Stimulated activated naive CD8-positive, alpha-beta T cell treated with anti-CD3 and anti-CD28 coated beads, Interleukin-15, Interleukin-2, amounts not matched to agents 100 U/mL and 50 U/mL, for 24 hours (primary cell): ENCODE measurements at regions not wholly inside any gene's neighbourhood (a gene's known extent, or its start where the extent isn't known, plus 50 kb on each side); places are given as distances from the start of the nearest gene placed in this dataset.
"Not testable (repeated sequence)": the region's sequence is repeated elsewhere in the genome, so short reads cannot be mapped to it uniquely, and the experiment has no call there.

Experiments
- ATAC-seq: fragments of 150-1000 bp; cut with Tn5 transposase; one replicate; pipeline ENCODE4 v1.10.0; 2021
- DNase-seq: peaks from one replicate; pipeline ENCODE4 v3.0.0; 2021

GRCh38 chr5:148880197-148880596 lies 53.8 kb downstream of the ADRB2 start:
- DNase-seq (no peak), ATAC-seq (no peak)

GRCh38 chr5:148880696-148881095 lies 54.3 kb downstream of the ADRB2 start:
- DNase-seq (no peak), ATAC-seq (no peak)

- DNase-seq: no peak
- no peak for ATAC-seq
Observed at GRCh38 chr5:148882332-148882731, 55.9 kb downstream of the ADRB2 start.

- no peak for ATAC-seq
Observed at GRCh38 chr5:148884339-148885020, 58.1 kb downstream of the ADRB2 start.

GRCh38 chr5:148887123-148887881 lies 60.9 kb downstream of the ADRB2 start:
- ATAC-seq: peak; percentile 77
- no peak for DNase-seq

More at GRCh38 chr5:148884339-148885020, 58.1 kb downstream of the ADRB2 start:
- no peak for DNase-seq

GRCh38 chr5:148889936-148890335 lies 63.5 kb downstream of the ADRB2 start:
- DNase-seq: not testable (repeated sequence)

GRCh38 chr5:148895441-148895840 lies 69.0 kb downstream of the ADRB2 start:
- ATAC-seq, DNase-seq: not testable (repeated sequence)

More at GRCh38 chr5:148889936-148890335, 63.5 kb downstream of the ADRB2 start:
- not testable (repeated sequence) for ATAC-seq

- no peak for ATAC-seq
- no peak for DNase-seq
Observed at GRCh38 chr5:148897842-148898241, 71.4 kb downstream of the ADRB2 start.

- ATAC-seq: no peak
- no peak for DNase-seq
Observed at GRCh38 chr5:148898413-148899075, 72.1 kb downstream of the ADRB2 start.

- DNase-seq (no peak), ATAC-seq (no peak)
Observed at GRCh38 chr5:148899993-148900392, 73.6 kb downstream of the ADRB2 start.

GRCh38 chr5:148902478-148902877 lies 76.1 kb downstream of the ADRB2 start:
- ATAC-seq: no peak
- DNase-seq: no peak

GRCh38 chr5:148903587-148903986 lies 77.2 kb downstream of the ADRB2 start:
- DNase-seq: no peak

GRCh38 chr5:148904440-148904839 lies 78.0 kb downstream of the ADRB2 start:
- ATAC-seq: no peak
- no peak for DNase-seq

More at GRCh38 chr5:148903587-148903986, 77.2 kb downstream of the ADRB2 start:
- ATAC-seq: no peak

GRCh38 chr5:148905541-148905940 lies 79.1 kb downstream of the ADRB2 start:
- ATAC-seq (no peak), DNase-seq (no peak)

GRCh38 chr5:148906968-148907367 lies 80.6 kb downstream of the ADRB2 start:
- ATAC-seq: no peak
- DNase-seq: no peak

GRCh38 chr5:148909040-148909439 lies 82.6 kb downstream of the ADRB2 start:
- no peak for ATAC-seq

GRCh38 chr5:148909766-148910165 lies 83.4 kb downstream of the ADRB2 start:
- no peak for DNase-seq
- ATAC-seq: no peak

More at GRCh38 chr5:148909040-148909439, 82.6 kb downstream of the ADRB2 start:
- DNase-seq: no peak

- DNase-seq: no peak
- no peak for ATAC-seq
Observed at GRCh38 chr5:148910216-148910615, 83.8 kb downstream of the ADRB2 start.

GRCh38 chr5:148910686-148911361 lies 84.4 kb downstream of the ADRB2 start:
- DNase-seq (no peak), ATAC-seq (no peak)

- ATAC-seq (no peak), DNase-seq (no peak)
Observed at GRCh38 chr5:148911386-148911785, 85.0 kb downstream of the ADRB2 start.

GRCh38 chr5:148912146-148912545 lies 85.7 kb downstream of the ADRB2 start:
- no peak for ATAC-seq
- no peak for DNase-seq

- no peak for DNase-seq
- no peak for ATAC-seq
Observed at GRCh38 chr5:148912714-148913398, 86.4 kb downstream of the ADRB2 start.
